PC-9 (cell line): ENCODE measurements at regions not wholly inside any gene's neighbourhood (a gene's known extent, or its start where the extent isn't known, plus 50 kb on each side); places are given as distances from the start of the nearest gene placed in this dataset.

Experiments used
- BruUV-seq: library from RNA; stranded (reverse); fragments of 400-500 nt; replicated peaks from 2 replicates; lab custom pipeline; 2021; lab: Mats Ljungman, UMichigan
- CTCF ChIA-PET: fragments of 300-600 bp; sonication (Branson Sonifier 250); formaldehyde crosslinking; loops from one replicate; lab custom pipeline; 2022; ENCODE audit warnings: antibody characterized with exemption; lab: Charles Lee
- POLR2A ChIA-PET: fragments of 300-600 bp; sonication (Branson Sonifier 250); formaldehyde crosslinking; loops from one replicate; lab custom pipeline; 2022; ENCODE audit warnings: antibody characterized with exemption; ENCODE audit not compliant: unreplicated experiment; lab: Charles Lee
- DNase-seq, 2 experiments: peaks; one replicate each; pipeline versions ENCODE4 v3.0.0 to v3.0.0-alpha.2; 2015 to 2022; ENCODE audit warnings: mixed read lengths in 1 of 2
- H2AFZ ChIP-seq: fragments of 200-600 bp; sonication (generic); 2 replicates; pipeline ENCODE4 v1.8.1; 2017; ENCODE audit warnings: antibody characterized with exemption
- H3F3A ChIP-seq: fragments of 200-600 bp; sonication (generic); 2 replicates; pipeline ENCODE4 v1.8.1; 2017; ENCODE audit warnings: antibody characterized with exemption, mild to moderate bottlenecking, low read depth; ENCODE audit not compliant: insufficient read depth
- H3K27ac ChIP-seq: fragments of 200-600 bp; sonication (generic); 2 replicates; pipeline ENCODE4 v1.6.1; 2016; ENCODE audit warnings: mixed run types
- H3K27me3 ChIP-seq: fragments of 200-600 bp; sonication (generic); 2 replicates; pipeline ENCODE4 v1.6.1; 2016; ENCODE audit warnings: low read depth, mixed run types; ENCODE audit not compliant: insufficient read depth
- H3K36me3 ChIP-seq: fragments of 200-600 bp; sonication (generic); 2 replicates; pipeline ENCODE4 v1.6.1; 2016; ENCODE audit warnings: low read depth, mixed run types
- H3K4me1 ChIP-seq: fragments of 200-600 bp; sonication (generic); replicated peaks from 2 replicates; pipeline ENCODE4 v1.6.1; 2016; ENCODE audit warnings: mixed run types; ENCODE audit not compliant: insufficient read depth
- H3K4me2 ChIP-seq: fragments of 200-600 bp; sonication (generic); 2 replicates; pipeline ENCODE4 v1.6.1; 2017; ENCODE audit warnings: mixed run types
- H3K4me3 ChIP-seq: fragments of 200-600 bp; sonication (generic); 2 replicates; pipeline ENCODE4 v1.6.1; 2016; ENCODE audit warnings: mixed run types
- H3K79me2 ChIP-seq: fragments of 200-600 bp; sonication (generic); 2 replicates; pipeline ENCODE4 v1.6.1; 2017; ENCODE audit warnings: low read depth, mixed run types
- H3K9me2 ChIP-seq: fragments of 200-600 bp; sonication (generic); 2 replicates; pipeline ENCODE4 v1.8.1; 2017; ENCODE audit warnings: mild to moderate bottlenecking; ENCODE audit not compliant: insufficient read depth
- H3K9me3 ChIP-seq: fragments of 200-600 bp; sonication (generic); 2 replicates; pipeline ENCODE4 v1.8.1; 2016; ENCODE audit warnings: low read depth; ENCODE audit not compliant: insufficient read depth
- H4K20me1 ChIP-seq: fragments of 200-600 bp; sonication (generic); 2 replicates; pipeline ENCODE4 v1.8.1; 2017; ENCODE audit not compliant: insufficient read depth
- CTCF ChIP-seq: fragments of 200-600 bp; sonication (generic); conservative IDR thresholded peaks from 2 replicates; pipeline ENCODE4 v1.6.1; 2017; ENCODE audit warnings: mixed run types, antibody characterized with exemption, mild to moderate bottlenecking, moderate library complexity
- EZH2 ChIP-seq: fragments of 200-600 bp; sonication (generic); IDR thresholded peaks from 2 replicates; pipeline ENCODE4 v1.8.0; 2017; ENCODE audit warnings: antibody characterized with exemption, low read depth
- intact Hi-C: fragments of 100-400 bp; cut with micrococcal nuclease; formaldehyde crosslinking; loops from one replicate; pipeline ENCODE4 v1.10.0; 2022; ENCODE audit not compliant: unreplicated experiment

- H3F3A ChIP-seq = no peaks in the 10 kb centered on the region
- ChIA-PET CTCF (no interaction called here), POLR2A (no interaction called here)
- H4K20me1 ChIP-seq = no peaks in the 10 kb centered on the region
- intact Hi-C loops = no loop called here
- H3K4me3 ChIP-seq = no peak overlapping the region
- DNase-seq = no peak
- H3K79me2 ChIP-seq = no peaks in the 10 kb centered on the region
- H3K36me3 ChIP-seq = no peaks in the 10 kb centered on the region
- H3K9me3 ChIP-seq = no peaks in the 10 kb centered on the region
- H3K4me1 ChIP-seq = no peaks in the 10 kb centered on the region
- no peak overlapping the region for H2AFZ ChIP-seq
- TF ChIP-seq CTCF (no peak), EZH2 (no peak)
- no TSS peak for BruUV-seq
- no peak overlapping the region for H3K4me2 ChIP-seq
- H3K27me3 ChIP-seq = no peaks in the 10 kb centered on the region
- no peak overlapping the region for H3K27ac ChIP-seq
- no peaks in the 10 kb centered on the region for H3K9me2 ChIP-seq
Measured at GRCh38 chr4:123250843-123251242, 145.8 kb upstream of the SPRY1 start.

- TF ChIP-seq CTCF (no peak), EZH2 (no peak)
Measured at GRCh38 chr4:123255971-123256370, 140.6 kb upstream of the SPRY1 start.

GRCh38 chr4:123256901-123257300 is 139.7 kb upstream of the SPRY1 start:
- Histone ChIP-seq H3F3A (no peaks in the 10 kb centered on the region), H3K9me3 (no peaks in the 10 kb centered on the region), H3K27ac (no peak overlapping the region), H3K27me3 (no peaks in the 10 kb centered on the region), H3K9me2 (no peaks in the 10 kb centered on the region), H3K4me2 (no peak overlapping the region), H3K36me3 (no peaks in the 10 kb centered on the region), H3K4me3 (no peak overlapping the region), H3K79me2 (no peaks in the 10 kb centered on the region), H2AFZ (no peak overlapping the region), H4K20me1 (no peaks in the 10 kb centered on the region), H3K4me1 (no peaks in the 10 kb centered on the region)
- intact Hi-C loops = no loop called here
- no TSS peak for BruUV-seq
- ChIA-PET POLR2A (no interaction called here), CTCF (no interaction called here)
- no peak for TF ChIP-seq EZH2
- TF ChIP-seq CTCF = no peak
- DNase-seq = no peak

More at GRCh38 chr4:123255971-123256370, 140.6 kb upstream of the SPRY1 start:
- no peaks in the 10 kb centered on the region for H3K27me3 ChIP-seq
- H2AFZ ChIP-seq = no peak overlapping the region
- no peaks in the 10 kb centered on the region for H3K36me3 ChIP-seq
- H3K4me2 ChIP-seq = no peak overlapping the region
- intact Hi-C loops = no loop called here
- no peaks in the 10 kb centered on the region for H3K9me2 ChIP-seq
- no peaks in the 10 kb centered on the region for H3K9me3 ChIP-seq
- H3K27ac ChIP-seq = no peak overlapping the region
- H3K4me1 ChIP-seq = no peaks in the 10 kb centered on the region
- no peaks in the 10 kb centered on the region for H3K79me2 ChIP-seq
- BruUV-seq = no TSS peak
- no peak overlapping the region for H3K4me3 ChIP-seq
- ChIA-PET CTCF (no interaction called here), POLR2A (no interaction called here)
- no peaks in the 10 kb centered on the region for H4K20me1 ChIP-seq
- H3F3A ChIP-seq = no peaks in the 10 kb centered on the region
- no peak for DNase-seq
